ENCODE measurements at regions not wholly inside any gene's neighbourhood (a gene's known extent, or its start where the extent isn't known, plus 50 kb on each side); places are given as distances from the start of the nearest gene placed in this dataset.

GRCh38 chr2:215847056-215847455 lies 166.3 kb downstream of the MREG start:
- H3K4me1 ChIP-seq (ENCODE audit: control insufficient read depth in 2 of 2, insufficient read depth in 2 of 2, low read length in 2 of 2) = peaks cover 4 to 10% of the 10 kb centered on the region in 2 donors
- H3K9me3 ChIP-seq (ENCODE audit: control extremely low read depth in 1 of 3, control insufficient read depth in 2 of 3, insufficient read depth in 1 of 3, low read length in 2 of 3) = no peaks in the 10 kb centered on the region
- no peaks in the 10 kb centered on the region for H3K27me3 Mint-ChIP-seq
- no peaks in the 10 kb centered on the region for H3K79me2 ChIP-seq (ENCODE audit: control insufficient read depth, insufficient read depth, low read length)
- H3K9ac ChIP-seq (ENCODE audit: low read length) = no peak overlapping the region
- H3K27ac Mint-ChIP-seq = no peak overlapping the region
- ChIA-PET POLR2A (no interaction called here), CTCF (no interaction called here)
- TF ChIP-seq EZH2 (IDR thresholded peaks at IDR 0.05; ENCODE audit: borderline replicate concordance, insufficient read depth, low read depth, low read length, poor library complexity, severe bottlenecking) = no peak
- TF ChIP-seq, protein P1, sequence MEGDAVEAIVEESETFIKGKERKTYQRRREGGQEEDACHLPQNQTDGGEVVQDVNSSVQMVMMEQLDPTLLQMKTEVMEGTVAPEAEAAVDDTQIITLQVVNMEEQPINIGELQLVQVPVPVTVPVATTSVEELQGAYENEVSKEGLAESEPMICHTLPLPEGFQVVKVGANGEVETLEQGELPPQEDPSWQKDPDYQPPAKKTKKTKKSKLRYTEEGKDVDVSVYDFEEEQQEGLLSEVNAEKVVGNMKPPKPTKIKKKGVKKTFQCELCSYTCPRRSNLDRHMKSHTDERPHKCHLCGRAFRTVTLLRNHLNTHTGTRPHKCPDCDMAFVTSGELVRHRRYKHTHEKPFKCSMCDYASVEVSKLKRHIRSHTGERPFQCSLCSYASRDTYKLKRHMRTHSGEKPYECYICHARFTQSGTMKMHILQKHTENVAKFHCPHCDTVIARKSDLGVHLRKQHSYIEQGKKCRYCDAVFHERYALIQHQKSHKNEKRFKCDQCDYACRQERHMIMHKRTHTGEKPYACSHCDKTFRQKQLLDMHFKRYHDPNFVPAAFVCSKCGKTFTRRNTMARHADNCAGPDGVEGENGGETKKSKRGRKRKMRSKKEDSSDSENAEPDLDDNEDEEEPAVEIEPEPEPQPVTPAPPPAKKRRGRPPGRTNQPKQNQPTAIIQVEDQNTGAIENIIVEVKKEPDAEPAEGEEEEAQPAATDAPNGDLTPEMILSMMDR (IDR thresholded peaks at IDR 0.05) = no peak
- peaks cover 0 to 3% (median 0%) of the 10 kb centered on the region in 4 experiments for H3K27me3 ChIP-seq (replicated peaks in 1 of 4; ENCODE audit: control extremely low read depth in 1 of 4, control insufficient read depth in 3 of 4, insufficient read depth in 4 of 4, low read length in 3 of 4)
- no peaks in the 10 kb centered on the region for H4K20me1 ChIP-seq (ENCODE audit: control insufficient read depth, insufficient read depth, low read length, poor library complexity, severe bottlenecking)
- H3K4me2 ChIP-seq (replicated peaks; ENCODE audit: low read depth, low read length, poor library complexity, severe bottlenecking) = no peak overlapping the region
- H3K27ac ChIP-seq (ENCODE audit: low read length in 2 of 2) = no peak overlapping the region
- H3K9me3 Mint-ChIP-seq (ENCODE audit: insufficient read depth) = no peaks in the 10 kb centered on the region
- ATAC-seq (ENCODE audit: low read depth) (no peak), DNase-seq (no peak)
- no peaks in the 10 kb centered on the region for H3K36me3 ChIP-seq (replicated peaks in 1 of 2; ENCODE audit: control extremely low read depth in 1 of 2, control insufficient read depth in 1 of 2, extremely low read depth in 1 of 2, insufficient read depth in 2 of 2, low read length in 1 of 2)
- no peak overlapping the region for H2AFZ ChIP-seq (ENCODE audit: insufficient read depth, low read depth, low read length, poor library complexity, severe bottlenecking)
- intact Hi-C loops (cut with micrococcal nuclease) = no loop called here
- peaks cover 14% of the 10 kb centered on the region for H3K4me1 Mint-ChIP-seq
- WGBS (ENCODE audit: insufficient coverage) = 100% methylated on average over 1 of the region's 3 CpGs
- no peak overlapping the region for H3K4me3 Mint-ChIP-seq
- no peak overlapping the region for H3K4me3 ChIP-seq (ENCODE audit: control extremely low read depth in 1 of 5, extremely low read depth in 1 of 5, insufficient read depth in 1 of 5, low read depth in 2 of 5, low read length in 4 of 5)

- Mint-ChIP-seq H3K27ac (no peak overlapping the region), H3K27me3 (no peaks in the 10 kb centered on the region), H3K9me3 (ENCODE audit: insufficient read depth) (no peaks in the 10 kb centered on the region), H3K4me1 (peaks cover 14% of the 10 kb centered on the region), H3K4me3 (peak overlapping the region; percentile 2)
- Histone ChIP-seq H3K9ac (ENCODE audit: low read length) (no peak overlapping the region), H3K27me3 (replicated peaks in 1 of 4; ENCODE audit: control extremely low read depth in 1 of 4, control insufficient read depth in 3 of 4, insufficient read depth in 4 of 4, low read length in 3 of 4) (peaks cover 0 to 3% (median 0%) of the 10 kb centered on the region in 4 experiments), H3K4me1 (ENCODE audit: control insufficient read depth in 2 of 2, insufficient read depth in 2 of 2, low read length in 2 of 2) (peaks cover 10 to 16% of the 10 kb centered on the region in 2 donors), H3K79me2 (ENCODE audit: control insufficient read depth, insufficient read depth, low read length) (no peaks in the 10 kb centered on the region), H2AFZ (ENCODE audit: insufficient read depth, low read depth, low read length, poor library complexity, severe bottlenecking) (no peak overlapping the region), H3K4me2 (replicated peaks; ENCODE audit: low read depth, low read length, poor library complexity, severe bottlenecking) (peak overlapping the region; percentile 8), H3K9me3 (ENCODE audit: control extremely low read depth in 1 of 3, control insufficient read depth in 2 of 3, insufficient read depth in 1 of 3, low read length in 2 of 3) (no peaks in the 10 kb centered on the region), H3K4me3 (ENCODE audit: control extremely low read depth in 1 of 5, extremely low read depth in 1 of 5, insufficient read depth in 1 of 5, low read depth in 2 of 5, low read length in 4 of 5) (no peak overlapping the region), H3K36me3 (replicated peaks in 1 of 2; ENCODE audit: control extremely low read depth in 1 of 2, control insufficient read depth in 1 of 2, extremely low read depth in 1 of 2, insufficient read depth in 2 of 2, low read length in 1 of 2) (no peaks in the 10 kb centered on the region), H3K27ac (ENCODE audit: low read length in 2 of 2) (no peak overlapping the region), H4K20me1 (ENCODE audit: control insufficient read depth, insufficient read depth, low read length, poor library complexity, severe bottlenecking) (no peaks in the 10 kb centered on the region)
- TF ChIP-seq, protein P1 (IDR thresholded peaks at IDR 0.05) = no peak
- TF ChIP-seq EZH2 (IDR thresholded peaks at IDR 0.05; ENCODE audit: borderline replicate concordance, insufficient read depth, low read depth, low read length, poor library complexity, severe bottlenecking) = no peak
- POLR2A ChIA-PET = no interaction called here
- CTCF ChIA-PET = interaction anchor here (1.3 kb wide), 1 partner anchor 17 kb away, joined by 3 read pairs; no protein-coding TSS in a partner anchor
- intact Hi-C loops (cut with micrococcal nuclease) = no loop called here
- 90% methylated on average over 2 of the region's 8 CpGs for WGBS (ENCODE audit: insufficient coverage)
- DNase-seq (peak; percentile 13), ATAC-seq (ENCODE audit: low read depth) (no peak)
These were observed 167.3 kb downstream of the MREG start for GRCh38 chr2:215845839-215846586.
